A549 (cell line): ENCODE measurements at regions not wholly inside any gene's neighbourhood (a gene's known extent, or its start where the extent isn't known, plus 50 kb on each side); places are given as distances from the start of the nearest gene placed in this dataset.

ENCODE experiments used
- ATAC-seq, 2 experiments: fragments of 200-7000 bp in 1 of 2; fragments of >200 bp in 1 of 2; cut with Nextera tagmentation in 1 of 2; cut with Tn5 transposase in 1 of 2; 3 replicates each; pipeline versions ENCODE4 v1.8.0 to v1.9.1; 2018 to 2020; ENCODE audit warnings: mild to moderate bottlenecking in 1 of 2, moderate library complexity in 1 of 2
- CTCF ChIA-PET: fragments of 300-600 bp; sonication (Branson Sonifier 250); formaldehyde crosslinking; extraction: SDS; loops from one replicate; lab custom pipeline; 2021; ENCODE audit warnings: antibody characterized with exemption, inconsistent platforms; lab: Yijun Ruan, JAX
- POLR2A ChIA-PET: fragments of 350-600 bp; formaldehyde crosslinking; extraction: SDS; loops from one replicate; lab custom pipeline; 2021; ENCODE audit warnings: antibody characterized with exemption, inconsistent platforms; lab: Yijun Ruan, JAX
- DNase-seq, 2 experiments: peaks; one replicate each; pipeline versions ENCODE4 v3.0.0 to v3.0.0-alpha.2; 2011 to 2016; ENCODE audit warnings: low read depth in 1 of 2, low spot score in 1 of 2
- FAIRE-seq: peaks from 2 replicates; lab custom pipeline; 2011; peaks lifted over from hg19 to GRCh38; lab: Jason Lieb, UNC
- H3K27ac ChIP-seq, 2 experiments: fragments of >200 bp; sonication (Bioruptor Twin); formaldehyde crosslinking; 3 replicates each; pipeline ENCODE4 v1.5.1; 2016 to 2017
- H3K4me1 ChIP-seq: fragments of >200 bp; sonication (Bioruptor Twin); formaldehyde crosslinking; 3 replicates; pipeline ENCODE4 v1.6.1; 2016
- H3K4me2 ChIP-seq: fragments of >200 bp; sonication (Bioruptor Twin); formaldehyde crosslinking; 3 replicates; pipeline ENCODE4 v1.6.1; 2016
- H3K4me3 ChIP-seq: fragments of >200 bp; sonication (Bioruptor Twin); formaldehyde crosslinking; 3 replicates; pipeline ENCODE4 v1.5.1; 2016
- H3K9me3 ChIP-seq: fragments of >200 bp; sonication (Bioruptor Twin); formaldehyde crosslinking; 3 replicates; pipeline ENCODE4 v1.6.1; 2016
- BHLHE40 ChIP-seq: IDR thresholded peaks from 2 replicates; pipeline ENCODE4 v1.6.1; 2012; ENCODE audit warnings: low read depth, low read length, inconsistent platforms
- CBX8 ChIP-seq: fragments of 200-600 bp; sonication (generic); IDR thresholded peaks from 2 replicates; pipeline ENCODE4 v1.6.1; 2016
- CTCF ChIP-seq: fragments of >200 bp; sonication (Bioruptor Twin); formaldehyde crosslinking; IDR thresholded peaks from 3 replicates; pipeline ENCODE4 v1.5.1; 2016
- E2F6 ChIP-seq: IDR thresholded peaks from 2 replicates; pipeline ENCODE4 v1.6.1; 2012; ENCODE audit warnings: low read depth, borderline replicate concordance
- EHF ChIP-seq: fragments of 250-450 bp; sonication (Bioruptor Pico); IDR thresholded peaks from 2 replicates; pipeline ENCODE4 v1.5.0; 2020; ENCODE audit warnings: mild to moderate bottlenecking
- EHMT2 ChIP-seq: fragments of 200-600 bp; sonication (generic); IDR thresholded peaks from 2 replicates; pipeline ENCODE4 v1.6.1; 2016; ENCODE audit warnings: antibody characterized with exemption, low read depth, mild to moderate bottlenecking, moderate library complexity
- EP300 ChIP-seq, 2 experiments: fragments of >200 bp; sonication (Bioruptor Twin); formaldehyde crosslinking; IDR thresholded peaks; 2 replicates in 1 of 2; 3 replicates in 1 of 2; pipeline ENCODE4 v1.6.1; 2016 to 2017
- FOSL2 ChIP-seq, 2 experiments: fragments of 450-650 bp in 1 of 2; fragments of >200 bp in 1 of 2; sonication (Bioruptor Twin) in 1 of 2; formaldehyde crosslinking; IDR thresholded peaks; 2 replicates each; pipeline versions ENCODE4 v1.5.0 to v1.6.1; 2016 to 2020; ENCODE audit warnings: mild to moderate bottlenecking in 1 of 2, moderate library complexity in 1 of 2
- FOXS1 ChIP-seq: fragments of 250-450 bp; sonication (Bioruptor Pico); IDR thresholded peaks from 2 replicates; pipeline ENCODE4 v1.5.0; 2020; ENCODE audit warnings: mild to moderate bottlenecking, moderate library complexity
- GATA3 ChIP-seq: IDR thresholded peaks from 2 replicates; pipeline ENCODE4 v1.6.1; 2012; ENCODE audit warnings: borderline replicate concordance
- HES2 ChIP-seq: fragments of >200 bp; sonication (Bioruptor Twin); formaldehyde crosslinking; IDR thresholded peaks from 2 replicates; pipeline ENCODE4 v1.6.1; 2016
- HEYL ChIP-seq: fragments of 250-450 bp; sonication (Bioruptor Pico); IDR thresholded peaks from 2 replicates; pipeline ENCODE4 v1.8.0; 2021; ENCODE audit warnings: mild to moderate bottlenecking, moderate library complexity
- HOXA7 ChIP-seq: fragments of 250-450 bp; sonication (Bioruptor Pico); IDR thresholded peaks from 2 replicates; pipeline ENCODE4 v1.5.0; 2020; ENCODE audit warnings: mild to moderate bottlenecking, moderate library complexity
- JUNB ChIP-seq: fragments of >200 bp; sonication (Bioruptor Twin); formaldehyde crosslinking; IDR thresholded peaks from 2 replicates; pipeline ENCODE4 v1.6.1; 2016
- NFE2L2 ChIP-seq: fragments of 150-350 bp; conservative IDR thresholded peaks from 2 replicates; pipeline ENCODE4 v1.6.1; 2014; ENCODE audit warnings: low read length
- POLR2A ChIP-seq: IDR thresholded peaks from 2 replicates; pipeline ENCODE4 v1.6.1; 2012; ENCODE audit warnings: mild to moderate bottlenecking, low read length
- RAD21 ChIP-seq, 2 experiments: fragments of >200 bp in 1 of 2; sonication (Bioruptor Twin) in 1 of 2; formaldehyde crosslinking in 1 of 2; IDR thresholded peaks in 1 of 2; conservative IDR thresholded peaks in 1 of 2; 2 replicates in 1 of 2; 3 replicates in 1 of 2; pipeline ENCODE4 v1.6.1; 2012 to 2018; ENCODE audit warnings: inconsistent platforms in 1 of 2
- RARB ChIP-seq: fragments of 250-450 bp; sonication (Bioruptor Pico); IDR thresholded peaks from 2 replicates; pipeline ENCODE4 v1.8.0; 2021; ENCODE audit warnings: mild to moderate bottlenecking, moderate library complexity
- RNF2 ChIP-seq: fragments of 200-600 bp; sonication (generic); IDR thresholded peaks from 2 replicates; pipeline ENCODE4 v1.6.1; 2016; ENCODE audit warnings: low read depth, mild to moderate bottlenecking, antibody characterized with exemption, moderate library complexity, borderline replicate concordance
- SMC3 ChIP-seq: fragments of >200 bp; sonication (Bioruptor Twin); formaldehyde crosslinking; IDR thresholded peaks from 3 replicates; pipeline ENCODE4 v1.6.1; 2018; ENCODE audit warnings: inconsistent platforms
- SREBF2 ChIP-seq: fragments of 450-650 bp; IDR thresholded peaks from 2 replicates; pipeline ENCODE4 v1.6.1; 2014; ENCODE audit warnings: mild to moderate bottlenecking, moderate library complexity
- TP53 ChIP-seq: fragments of 250-450 bp; sonication (Bioruptor Pico); IDR thresholded peaks from 2 replicates; pipeline ENCODE4 v1.5.0; 2021; ENCODE audit warnings: mild to moderate bottlenecking, moderate library complexity
- WGBS: methylation state at CpG from one replicate; pipeline ENCODE4 v1.1.6; 2017; ENCODE audit errors: missing lambda C conversion rate; 5-methylcytosine and 5-hydroxymethylcytosine counted together
- TF ChIP-seq, protein P1 (sequence below): fragments of >200 bp; sonication (Bioruptor Twin); formaldehyde crosslinking; IDR thresholded peaks from 3 replicates; pipeline ENCODE4 v1.6.1; 2016
- TF ChIP-seq, protein P2 (sequence below): fragments of 450-650 bp; IDR thresholded peaks from 2 replicates; pipeline ENCODE4 v1.6.1; 2014; ENCODE audit warnings: antibody characterized with exemption
- TF ChIP-seq, protein P3 (sequence below): fragments of 250-450 bp; sonication (Bioruptor Pico); IDR thresholded peaks from 2 replicates; pipeline ENCODE4 v1.5.0; 2020; ENCODE audit warnings: low read depth, mild to moderate bottlenecking, moderate library complexity

DNA sequence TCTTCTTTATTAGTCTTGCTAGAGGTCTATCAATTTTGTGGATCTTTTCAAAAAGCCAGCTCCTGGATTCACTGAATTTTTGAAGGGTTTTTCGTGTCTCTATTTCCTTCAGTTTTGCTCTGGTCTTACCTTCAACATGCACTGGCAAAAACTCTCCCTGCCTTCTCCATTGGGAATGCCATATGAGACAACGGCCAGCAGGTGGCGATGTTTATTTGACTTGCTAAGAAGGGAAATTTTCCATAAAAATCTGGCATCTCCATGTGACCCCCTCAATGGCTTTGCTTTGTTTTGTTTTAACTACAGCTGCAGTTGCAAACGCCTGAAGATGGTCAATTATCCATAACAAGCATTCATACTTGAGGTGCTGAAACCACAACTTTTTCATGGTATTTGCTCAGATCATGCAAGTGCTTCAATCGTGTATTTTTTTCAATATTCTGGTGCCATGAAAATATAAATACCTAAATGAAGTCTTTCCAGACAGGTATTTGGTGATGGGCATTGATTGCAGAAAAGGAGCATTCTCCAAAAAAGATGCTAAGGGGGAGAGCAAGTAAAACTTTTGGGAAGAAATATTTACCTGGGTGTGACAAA lies 449.4 kb downstream of the CDY2B start:
- no peak for FAIRE-seq

DNA sequence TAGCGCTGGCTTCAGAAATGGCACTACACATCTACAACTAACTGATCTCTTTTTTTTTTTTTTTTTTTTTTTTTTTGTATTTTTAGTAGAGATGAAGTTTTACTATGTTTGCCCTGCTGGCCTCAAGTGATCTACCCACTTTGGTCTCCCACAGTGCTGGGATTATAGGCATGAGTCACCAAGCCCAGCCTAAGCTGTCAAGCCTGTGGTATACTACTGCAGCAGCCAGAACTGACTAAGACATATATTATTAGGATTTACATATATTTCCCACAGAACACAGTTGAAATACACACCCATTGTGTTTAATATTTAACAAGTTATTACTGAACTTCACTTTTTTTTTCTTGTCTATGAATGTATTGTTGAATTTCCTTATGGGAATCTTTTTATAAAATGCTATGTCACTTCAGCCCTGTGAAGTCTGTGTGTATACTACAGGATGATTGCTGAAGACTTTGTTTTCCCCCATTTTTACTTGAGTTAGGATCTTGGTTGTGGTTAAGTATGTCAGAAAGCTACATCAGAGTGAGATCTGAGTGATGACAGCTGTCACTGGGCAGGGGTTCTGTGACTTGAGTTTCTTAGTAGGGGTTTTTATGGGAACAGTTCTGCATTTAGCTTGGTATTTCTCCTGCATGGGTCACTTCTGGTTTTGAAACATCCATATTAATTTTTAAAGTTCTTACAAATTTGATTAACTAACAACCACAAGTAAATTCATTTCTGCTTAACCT lies 481.5 kb downstream of the CDY2B start:
- peak in 1 of 2 experiments; percentile 58 for DNase-seq
- H3K4me2 ChIP-seq = no peak overlapping the region; the same call in 2 of the 3 replicates
- ChIA-PET POLR2A (no interaction called here), CTCF (no interaction called here)
- no peaks in the 10 kb centered on the region for H3K9me3 ChIP-seq
- no peak for FAIRE-seq
- H3K4me1 ChIP-seq = no peaks in the 10 kb centered on the region
- H3K4me3 ChIP-seq = no peak overlapping the region
- ATAC-seq = peak in 1 of 2 experiments; percentile 73; a peak in 3 of 6 replicates
- WGBS = 13% methylated on average over 1 of the region's 1 CpG
- TF ChIP-seq E2F6 = no peak
- TF ChIP-seq FOXS1 (CRISPR knock-in tag) = no peak
- TF ChIP-seq, protein P1, sequence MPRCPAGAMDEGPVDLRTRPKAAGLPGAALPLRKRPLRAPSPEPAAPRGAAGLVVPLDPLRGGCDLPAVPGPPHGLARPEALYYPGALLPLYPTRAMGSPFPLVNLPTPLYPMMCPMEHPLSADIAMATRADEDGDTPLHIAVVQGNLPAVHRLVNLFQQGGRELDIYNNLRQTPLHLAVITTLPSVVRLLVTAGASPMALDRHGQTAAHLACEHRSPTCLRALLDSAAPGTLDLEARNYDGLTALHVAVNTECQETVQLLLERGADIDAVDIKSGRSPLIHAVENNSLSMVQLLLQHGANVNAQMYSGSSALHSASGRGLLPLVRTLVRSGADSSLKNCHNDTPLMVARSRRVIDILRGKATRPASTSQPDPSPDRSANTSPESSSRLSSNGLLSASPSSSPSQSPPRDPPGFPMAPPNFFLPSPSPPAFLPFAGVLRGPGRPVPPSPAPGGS = no peak
- no peak for TF ChIP-seq CBX8
- no peak for TF ChIP-seq HOXA7 (CRISPR knock-in tag)
- TF ChIP-seq EHF = no peak
- no peak for TF ChIP-seq SREBF2
- no peak for TF ChIP-seq EP300 (IDR thresholded peaks at IDR 0.05)
- no peak for TF ChIP-seq SMC3
- TF ChIP-seq BHLHE40 = no peak
- no peak overlapping the region for H3K27ac ChIP-seq

More for the DNA sequence above, 449.4 kb downstream of the CDY2B start:
- no peak for ATAC-seq
- Histone ChIP-seq H3K4me2 (no peak overlapping the region), H3K9me3 (no peaks in the 10 kb centered on the region), H3K27ac (no peak overlapping the region), H3K4me1 (no peaks in the 10 kb centered on the region), H3K4me3 (no peak overlapping the region)
- peak; percentile 34; the same call in 2 of the 3 replicates for TF ChIP-seq CTCF
- peak; percentile 34; the same call in 1 of the 3 replicates for TF ChIP-seq SMC3
- TF ChIP-seq FOSL2 (IDR thresholded peaks at IDR 0.05) = no peak
- no peak for TF ChIP-seq FOSL2 (CRISPR knock-in tag; IDR thresholded peaks at IDR 0.05)
- TF ChIP-seq RAD21 (conservative IDR thresholded peaks at IDR 0.05 in 1 of 2, IDR thresholded peaks at IDR 0.05 in 1 of 2) = peak; percentile 20 to 43; a peak in 2 of 5 replicates
- TF ChIP-seq HES2 = no peak
- TF ChIP-seq NFE2L2 = no peak
- no peak for TF ChIP-seq RNF2
- no peak for TF ChIP-seq TP53 (CRISPR knock-in tag)
- ChIA-PET POLR2A (no interaction called here), CTCF (no interaction called here)
- WGBS = 11% methylated on average over 5 of the region's 5 CpGs
- DNase-seq = peak; percentile 1 to 66

DNA sequence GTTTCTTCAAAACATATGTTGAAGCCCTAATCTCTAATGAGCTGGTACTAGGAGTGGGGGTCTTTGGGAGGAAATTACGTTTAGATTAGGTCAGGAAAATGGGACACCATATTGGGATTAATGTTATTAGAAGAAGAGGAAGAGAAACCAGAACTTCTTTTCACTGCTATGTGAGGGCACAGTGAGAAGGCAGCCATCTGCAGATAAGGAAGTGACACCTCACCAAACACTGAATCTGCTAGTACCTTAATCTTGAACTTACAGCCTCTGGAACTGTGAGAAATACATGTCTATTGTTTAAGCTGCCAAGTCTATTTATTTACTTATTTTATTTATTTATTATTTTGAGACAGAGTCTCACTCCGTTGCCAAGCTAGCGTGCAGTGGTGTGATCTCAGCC lies 482.4 kb downstream of the CDY2B start:
- Histone ChIP-seq H3K9me3 (no peaks in the 10 kb centered on the region), H3K4me3 (no peak overlapping the region), H3K4me1 (no peaks in the 10 kb centered on the region), H3K27ac (no peak overlapping the region), H3K4me2 (no peak overlapping the region)
- ATAC-seq (no peak), FAIRE-seq (no peak), DNase-seq (no peak)
- WGBS = 29% methylated on average over 3 of the region's 3 CpGs
- POLR2A ChIA-PET = no interaction called here
- CTCF ChIA-PET = no interaction called here
- TF ChIP-seq RARB = no peak
- TF ChIP-seq, protein P1 = no peak
- no peak for TF ChIP-seq GATA3
- no peak for TF ChIP-seq EHMT2
- no peak for TF ChIP-seq HEYL
- TF ChIP-seq, protein P2, sequence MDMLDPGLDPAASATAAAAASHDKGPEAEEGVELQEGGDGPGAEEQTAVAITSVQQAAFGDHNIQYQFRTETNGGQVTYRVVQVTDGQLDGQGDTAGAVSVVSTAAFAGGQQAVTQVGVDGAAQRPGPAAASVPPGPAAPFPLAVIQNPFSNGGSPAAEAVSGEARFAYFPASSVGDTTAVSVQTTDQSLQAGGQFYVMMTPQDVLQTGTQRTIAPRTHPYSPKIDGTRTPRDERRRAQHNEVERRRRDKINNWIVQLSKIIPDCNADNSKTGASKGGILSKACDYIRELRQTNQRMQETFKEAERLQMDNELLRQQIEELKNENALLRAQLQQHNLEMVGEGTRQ = no peak
- TF ChIP-seq, protein P3, sequence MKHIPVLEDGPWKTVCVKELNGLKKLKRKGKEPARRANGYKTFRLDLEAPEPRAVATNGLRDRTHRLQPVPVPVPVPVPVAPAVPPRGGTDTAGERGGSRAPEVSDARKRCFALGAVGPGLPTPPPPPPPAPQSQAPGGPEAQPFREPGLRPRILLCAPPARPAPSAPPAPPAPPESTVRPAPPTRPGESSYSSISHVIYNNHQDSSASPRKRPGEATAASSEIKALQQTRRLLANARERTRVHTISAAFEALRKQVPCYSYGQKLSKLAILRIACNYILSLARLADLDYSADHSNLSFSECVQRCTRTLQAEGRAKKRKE (CRISPR knock-in tag) = no peak
- TF ChIP-seq JUNB = no peak
- TF ChIP-seq RNF2 = no peak
- TF ChIP-seq POLR2A = no peak
- no peak for TF ChIP-seq EP300 (IDR thresholded peaks at IDR 0.05)
- TF ChIP-seq, all 56 proteins: peak for 0
